ENCODE measurements at regions not wholly inside any gene's neighbourhood (a gene's known extent, or its start where the extent isn't known, plus 50 kb on each side); places are given as distances from the start of the nearest gene placed in this dataset.

- TF ChIP-seq ZNF362 (tag by site-specific recombination; IDR thresholded peaks at IDR 0.05) (no peak), ZNF366 (tag by site-specific recombination; conservative IDR thresholded peaks at IDR 0.05) (no peak), CTCF (tag by site-specific recombination; IDR thresholded peaks at IDR 0.05) (no peak), ZFP3 (tag by site-specific recombination; IDR thresholded peaks at IDR 0.05; ENCODE audit: low read depth) (no peak), KLF1 (tag by site-specific recombination; IDR thresholded peaks at IDR 0.05) (no peak), ZNF175 (tag by site-specific recombination; IDR thresholded peaks at IDR 0.05) (no peak), ZIC2 (tag by site-specific recombination; IDR thresholded peaks at IDR 0.05) (no peak), SP2 (tag by site-specific recombination; IDR thresholded peaks at IDR 0.05) (no peak), SP7 (tag by site-specific recombination; IDR thresholded peaks at IDR 0.05) (no peak), ZNF302 (tag by site-specific recombination; IDR thresholded peaks at IDR 0.05; ENCODE audit: low read depth) (no peak), ZNF791 (tag by site-specific recombination; IDR thresholded peaks at IDR 0.05) (no peak), ZNF350 (tag by site-specific recombination; IDR thresholded peaks at IDR 0.05) (no peak)
Observed at GRCh38 chr3:162769564-162769963, 1273.0 kb downstream of the OTOL1 start.
